CD14-positive monocyte (primary cell): ENCODE measurements at regions not wholly inside any gene's neighbourhood (a gene's known extent, or its start where the extent isn't known, plus 50 kb on each side); places are given as distances from the start of the nearest gene placed in this dataset.

ENCODE experiments used
- DNase-seq, 3 donors: peaks; one replicate each; pipeline ENCODE4 v3.0.0-alpha.2; 2011 to 2022
- H2AFZ ChIP-seq: 2 replicates; pipeline ENCODE4 v1.6.0; 2012; ENCODE audit warnings: mild to moderate bottlenecking, low read depth, low read length, inconsistent platforms; ENCODE audit not compliant: insufficient read depth, poor library complexity, severe bottlenecking
- H3K27ac ChIP-seq, 2 donors: 1 replicate in 1 of 2; 2 replicates in 1 of 2; pipeline ENCODE4 v1.5.1; 2012 to 2013; ENCODE audit warnings: low read length in 2 of 2, control low read depth in 1 of 2, inconsistent platforms in 1 of 2, low read depth in 1 of 2, mild to moderate bottlenecking in 1 of 2
- H3K27me3 ChIP-seq, 2 donors: one replicate each; pipeline versions ENCODE4 v1.6.0 to v1.6.1; 2011 to 2013; ENCODE audit warnings: low read length in 2 of 2; ENCODE audit not compliant: control insufficient read depth in 2 of 2, insufficient read depth in 2 of 2
- H3K36me3 ChIP-seq, 2 donors: replicated peaks in 1 of 2; 1 replicate in 1 of 2; 2 replicates in 1 of 2; pipeline versions ENCODE4 v1.5.1 to v1.6.1; 2012 to 2013; ENCODE audit warnings: low read length in 2 of 2, control low read depth in 1 of 2, inconsistent platforms in 1 of 2, mild to moderate bottlenecking in 1 of 2; ENCODE audit not compliant: insufficient read depth in 2 of 2, control insufficient read depth in 1 of 2
- H3K4me1 ChIP-seq, 2 donors: 1 replicate in 1 of 2; 2 replicates in 1 of 2; pipeline versions ENCODE4 v1.5.1 to v1.6.1; 2012 to 2013; ENCODE audit warnings: low read length in 2 of 2, control low read depth in 1 of 2, inconsistent platforms in 1 of 2, mild to moderate bottlenecking in 1 of 2, moderate library complexity in 1 of 2; ENCODE audit not compliant: insufficient read depth in 2 of 2, control insufficient read depth in 1 of 2
- H3K4me2 ChIP-seq: replicated peaks from 2 replicates; pipeline ENCODE3; 2012; ENCODE audit warnings: low read length, moderate library complexity, mild to moderate bottlenecking; ENCODE audit not compliant: poor library complexity, severe bottlenecking; ENCODE audit errors: extremely low read depth
- H3K4me3 ChIP-seq, 3 experiments: fragments of 200-600 bp in 1 of 3; sonication (generic) in 1 of 3; replicated peaks in 1 of 3; 1 replicate in 2 of 3; 2 replicates in 1 of 3; pipeline ENCODE4 v1.5.1; 2011 to 2013; ENCODE audit warnings: low read length in 3 of 3, mild to moderate bottlenecking in 3 of 3, control low read depth in 2 of 3, low read depth in 2 of 3, inconsistent platforms in 1 of 3, moderate library complexity in 1 of 3
- H3K79me2 ChIP-seq: 2 replicates; pipeline ENCODE4 v1.6.0; 2012; ENCODE audit warnings: mild to moderate bottlenecking, control low read depth, inconsistent platforms, low read length, moderate library complexity; ENCODE audit not compliant: insufficient read depth
- H3K9ac ChIP-seq: 2 replicates; pipeline ENCODE4 v1.6.0; 2017; ENCODE audit warnings: low read length, mild to moderate bottlenecking; ENCODE audit not compliant: insufficient read depth, poor library complexity, severe bottlenecking
- H3K9me3 ChIP-seq, 2 donors: replicated peaks in 1 of 2; 1 replicate in 1 of 2; 2 replicates in 1 of 2; pipeline versions ENCODE4 v1.5.1 to v1.6.1; 2012 to 2013; ENCODE audit warnings: low read length in 2 of 2, control low read depth in 1 of 2; ENCODE audit not compliant: control insufficient read depth in 1 of 2, insufficient read depth in 1 of 2
- H4K20me1 ChIP-seq: 2 replicates; pipeline ENCODE4 v1.6.0; 2012; ENCODE audit warnings: mild to moderate bottlenecking, low read length, control low read depth, moderate library complexity; ENCODE audit not compliant: insufficient read depth
- H3K27ac Mint-ChIP-seq, 7 donors: one replicate each; pipeline ENCODE4 v1.8.0; 2020; ENCODE audit warnings: mild to moderate bottlenecking in 7 of 7, mixed read lengths in 7 of 7, moderate library complexity in 6 of 7, inconsistent platforms in 2 of 7
- H3K27me3 Mint-ChIP-seq, 3 donors: one replicate each; pipeline ENCODE4 v1.8.0; 2021 to 2022; ENCODE audit warnings: low read depth in 3 of 3, mild to moderate bottlenecking in 3 of 3, mixed read lengths in 3 of 3, moderate library complexity in 3 of 3, inconsistent platforms in 1 of 3
- H3K36me3 Mint-ChIP-seq, 2 donors: one replicate each; pipeline ENCODE4 v1.8.0; 2020; ENCODE audit warnings: mixed read lengths in 2 of 2, inconsistent platforms in 1 of 2, mild to moderate bottlenecking in 1 of 2
- H3K4me1 Mint-ChIP-seq: one replicate; pipeline ENCODE4 v1.8.0; 2020; ENCODE audit warnings: mild to moderate bottlenecking, mixed read lengths
- H3K4me3 Mint-ChIP-seq, 2 donors: one replicate each; pipeline ENCODE4 v1.8.0; 2020; ENCODE audit warnings: mild to moderate bottlenecking in 2 of 2, mixed read lengths in 2 of 2, moderate library complexity in 1 of 2
- H3K9me3 Mint-ChIP-seq, 7 donors: one replicate each; pipeline ENCODE4 v1.8.0; 2020 to 2022; ENCODE audit warnings: mixed read lengths in 7 of 7, mild to moderate bottlenecking in 6 of 7, moderate library complexity in 6 of 7, inconsistent platforms in 2 of 7
- WGBS: methylation state at CpG from one replicate; pipeline ENCODE4 v1.1.5; 2013; ENCODE audit warnings: missing lambda C conversion rate; ENCODE audit not compliant: insufficient coverage; 5-methylcytosine and 5-hydroxymethylcytosine counted together
- intact Hi-C, 2 donors: fragments of 100-400 bp; cut with micrococcal nuclease; formaldehyde crosslinking; loops; one replicate each; pipeline versions ENCODE4 v1.15.0 to v1.15.1; 2023
- TF ChIP-seq, protein P1 (sequence below): fragments of 200-600 bp; IDR thresholded peaks from one replicate; pipeline ENCODE4 v1.8.0; 2022; ENCODE audit warnings: antibody characterized with exemption, mild to moderate bottlenecking

GRCh38 chr3:186473166-186473565, 71.0 kb downstream of the CRYGS start:
- no peak overlapping the region for H3K27ac Mint-ChIP-seq
- Histone ChIP-seq H3K27ac (no peak overlapping the region), H3K79me2 (no peaks in the 10 kb centered on the region), H2AFZ (no peak overlapping the region), H3K9ac (no peak overlapping the region), H3K4me3 (no peak overlapping the region), H3K9me3 (no peaks in the 10 kb centered on the region), H3K36me3 (no peaks in the 10 kb centered on the region), H3K27me3 (no peaks in the 10 kb centered on the region), H3K4me1 (no peaks in the 10 kb centered on the region), H4K20me1 (no peaks in the 10 kb centered on the region), H3K4me2 (no peak overlapping the region)
- no peaks in the 10 kb centered on the region for H3K36me3 Mint-ChIP-seq
- WGBS: no CpG with 5 or more reads among the region's 2 CpGs
- no peak for DNase-seq
- H3K27me3 Mint-ChIP-seq: peaks cover 2 to 4% (median 2%) of the 10 kb centered on the region in 3 donors
- no peaks in the 10 kb centered on the region for H3K4me1 Mint-ChIP-seq
- no peaks in the 10 kb centered on the region for H3K9me3 Mint-ChIP-seq
- intact Hi-C loops: no loop called here
- no peak overlapping the region for H3K4me3 Mint-ChIP-seq
- TF ChIP-seq, protein P1, sequence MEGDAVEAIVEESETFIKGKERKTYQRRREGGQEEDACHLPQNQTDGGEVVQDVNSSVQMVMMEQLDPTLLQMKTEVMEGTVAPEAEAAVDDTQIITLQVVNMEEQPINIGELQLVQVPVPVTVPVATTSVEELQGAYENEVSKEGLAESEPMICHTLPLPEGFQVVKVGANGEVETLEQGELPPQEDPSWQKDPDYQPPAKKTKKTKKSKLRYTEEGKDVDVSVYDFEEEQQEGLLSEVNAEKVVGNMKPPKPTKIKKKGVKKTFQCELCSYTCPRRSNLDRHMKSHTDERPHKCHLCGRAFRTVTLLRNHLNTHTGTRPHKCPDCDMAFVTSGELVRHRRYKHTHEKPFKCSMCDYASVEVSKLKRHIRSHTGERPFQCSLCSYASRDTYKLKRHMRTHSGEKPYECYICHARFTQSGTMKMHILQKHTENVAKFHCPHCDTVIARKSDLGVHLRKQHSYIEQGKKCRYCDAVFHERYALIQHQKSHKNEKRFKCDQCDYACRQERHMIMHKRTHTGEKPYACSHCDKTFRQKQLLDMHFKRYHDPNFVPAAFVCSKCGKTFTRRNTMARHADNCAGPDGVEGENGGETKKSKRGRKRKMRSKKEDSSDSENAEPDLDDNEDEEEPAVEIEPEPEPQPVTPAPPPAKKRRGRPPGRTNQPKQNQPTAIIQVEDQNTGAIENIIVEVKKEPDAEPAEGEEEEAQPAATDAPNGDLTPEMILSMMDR: no peak

DNA sequence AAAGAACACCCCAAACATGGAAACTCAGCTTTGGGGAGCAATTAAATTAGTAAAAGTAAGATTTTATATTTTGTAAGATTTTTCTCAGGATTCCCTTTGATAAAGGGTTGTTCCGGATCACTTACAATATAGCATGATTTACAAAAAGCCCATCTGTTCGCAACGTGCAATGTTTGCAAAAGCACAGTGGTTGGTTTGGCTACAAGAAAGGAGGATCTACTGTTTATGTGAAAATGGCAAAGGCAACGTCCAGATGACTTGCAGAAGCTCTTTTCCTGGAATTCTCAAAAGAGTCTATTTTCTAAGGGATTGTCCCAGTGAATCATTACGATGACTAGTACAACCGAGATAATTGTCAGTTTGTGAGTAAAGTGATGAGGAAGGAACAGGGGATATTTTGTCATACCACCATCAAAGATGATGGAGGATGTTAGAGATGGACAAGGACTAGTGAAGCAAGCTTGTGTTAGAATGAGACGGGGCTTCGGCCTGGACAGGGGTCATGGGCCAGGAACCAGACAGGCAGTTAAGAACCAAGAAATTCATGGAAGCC, 71.6 kb downstream of the CRYGS start:
- Mint-ChIP-seq H3K36me3 (no peaks in the 10 kb centered on the region), H3K27ac (no peak overlapping the region), H3K9me3 (no peaks in the 10 kb centered on the region), H3K4me1 (no peaks in the 10 kb centered on the region), H3K27me3 (peaks cover 2 to 4% (median 2%) of the 10 kb centered on the region in 3 donors), H3K4me3 (no peak overlapping the region)
- DNase-seq: no peak
- Histone ChIP-seq H3K4me2 (no peak overlapping the region), H3K27ac (no peak overlapping the region), H3K79me2 (no peaks in the 10 kb centered on the region), H3K4me1 (no peaks in the 10 kb centered on the region), H3K4me3 (no peak overlapping the region), H3K36me3 (no peaks in the 10 kb centered on the region), H3K9me3 (no peaks in the 10 kb centered on the region), H2AFZ (no peak overlapping the region), H4K20me1 (no peaks in the 10 kb centered on the region), H3K27me3 (no peaks in the 10 kb centered on the region), H3K9ac (no peak overlapping the region)
- TF ChIP-seq, protein P1: no peak
- intact Hi-C loops: no loop called here
- 100% methylated on average over 3 of the region's 8 CpGs for WGBS
